NCI-H345 (cell line): ENCODE measurements at regions not wholly inside any gene's neighbourhood (a gene's known extent, or its start where the extent isn't known, plus 50 kb on each side); places are given as distances from the start of the nearest gene placed in this dataset.
A peak's percentile ranks its signal among the peaks of the same experiment; 100 is the strongest.
"Not testable (repeated sequence)": the region's sequence is repeated elsewhere in the genome, so short reads cannot be mapped to it uniquely, and the experiment has no call there.

Experiments used
- DNase-seq: peaks from one replicate; lab custom pipeline; 2025; lab: John Stamatoyannopoulos, UW

DNA sequence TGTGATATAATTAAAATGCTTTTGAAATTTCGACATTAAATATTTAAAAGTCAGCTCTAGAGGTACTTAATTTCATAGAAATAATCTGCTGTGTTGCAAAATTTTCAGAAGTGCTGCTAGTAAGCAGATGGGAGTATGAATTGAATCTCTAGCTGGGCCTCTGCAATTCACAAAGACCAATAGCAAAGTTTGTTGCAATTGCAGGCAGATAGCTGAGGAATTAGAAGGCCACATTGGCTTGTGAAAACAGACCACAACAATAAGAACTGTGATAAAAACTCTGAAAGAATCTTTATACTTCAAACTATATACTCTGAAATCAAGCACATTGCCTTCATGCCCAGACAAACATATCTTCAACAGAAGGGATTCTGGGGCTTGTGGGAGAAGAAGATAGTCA lies 636.3 kb upstream of the SOX9 start:
- no peak for DNase-seq

DNA sequence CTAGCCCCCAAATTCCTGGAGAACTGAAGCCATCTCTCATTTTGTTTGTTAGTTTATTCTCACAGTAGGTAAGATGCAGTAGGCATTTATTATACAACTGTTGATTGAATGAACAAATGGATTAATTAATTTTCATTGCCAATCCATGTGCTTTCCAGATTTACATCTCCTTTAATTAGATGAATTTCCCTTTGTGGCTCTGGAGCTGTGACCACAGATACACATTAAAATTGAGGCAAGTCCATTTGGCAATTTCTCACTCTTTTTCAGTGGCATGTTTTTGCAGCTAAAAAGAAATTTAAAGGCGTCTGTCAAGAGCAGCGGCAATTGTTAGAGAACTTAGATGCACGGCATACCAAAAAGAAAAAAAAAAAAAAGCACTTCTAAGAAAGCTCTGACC lies 635.4 kb upstream of the SOX9 start:
- DNase-seq, result no peak

DNA sequence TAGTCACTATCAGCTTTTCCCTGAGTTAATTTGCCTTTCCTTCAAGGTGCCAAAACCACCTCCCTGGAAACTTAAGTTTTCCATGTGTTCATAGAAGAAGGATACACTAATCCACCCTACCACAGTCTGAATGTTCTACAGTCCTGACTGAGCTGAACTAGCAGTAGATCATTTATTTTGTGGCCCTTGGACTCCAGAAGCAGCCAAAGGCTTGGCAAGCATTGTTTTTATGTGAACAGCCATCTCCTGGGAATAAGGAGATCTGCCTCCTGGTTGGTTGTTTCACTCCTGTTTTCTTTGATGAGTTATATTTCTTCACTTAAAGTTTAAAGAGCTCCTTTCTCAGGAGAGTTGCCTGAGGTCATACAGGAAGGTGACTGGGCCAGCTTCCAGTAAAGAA lies 634.6 kb upstream of the SOX9 start:
- no peak for DNase-seq

DNA sequence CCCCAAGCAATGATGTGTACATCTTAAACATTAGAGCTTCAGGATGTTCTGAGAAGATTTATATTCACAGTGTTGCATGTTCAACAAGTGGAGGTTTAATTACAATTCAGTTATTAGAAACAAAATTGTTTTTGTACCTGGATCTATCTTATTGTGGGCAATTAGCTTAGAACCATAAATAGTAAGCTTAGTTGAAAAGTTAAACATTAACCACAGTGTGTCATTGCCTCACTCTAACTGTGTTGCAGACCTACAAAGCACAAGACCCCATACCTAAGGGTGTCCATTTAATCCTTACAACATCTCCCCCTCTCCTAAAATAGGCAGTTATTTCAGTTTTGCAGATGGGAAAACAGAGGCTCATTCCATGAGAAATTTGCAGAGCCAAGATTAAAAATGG lies 632.0 kb upstream of the SOX9 start:
- no peak for DNase-seq

DNA sequence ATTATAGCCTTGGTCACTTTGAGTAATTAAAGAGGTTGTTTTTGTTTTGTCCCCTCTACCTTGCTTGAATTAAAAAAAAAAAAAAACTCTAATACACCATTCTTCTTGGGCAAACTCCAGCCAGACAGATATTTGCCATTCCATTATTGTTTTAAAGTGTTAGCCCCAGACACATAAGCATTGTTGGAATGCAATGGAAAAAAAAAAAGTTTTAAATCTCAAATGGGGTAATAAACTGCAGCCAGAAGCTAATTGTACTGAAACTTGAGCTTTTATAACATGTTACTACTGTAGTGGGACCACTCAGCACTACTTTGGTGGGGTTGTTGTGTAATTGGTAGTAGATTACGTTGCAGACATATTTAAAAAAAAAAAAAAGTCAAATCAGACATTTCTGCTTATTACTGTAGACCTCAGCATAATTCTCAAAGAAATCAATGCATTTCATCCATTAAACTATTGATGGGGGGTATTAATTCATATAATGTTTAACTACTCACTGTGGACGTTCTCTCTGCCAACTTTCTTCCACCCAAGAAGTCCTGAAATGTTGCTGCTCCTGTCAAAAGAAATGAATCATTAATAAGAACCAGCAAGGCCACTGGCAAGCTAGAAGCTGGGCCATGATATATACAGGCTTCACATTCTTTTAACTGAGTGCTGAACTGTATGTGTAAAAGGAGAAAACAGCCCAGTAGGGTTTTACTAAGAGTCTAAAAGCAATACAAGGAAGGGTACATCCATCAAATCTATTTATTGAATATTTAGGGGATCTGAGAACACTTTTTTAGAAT lies 626.6 kb upstream of the SOX9 start:
- DNase-seq, result no peak

DNA sequence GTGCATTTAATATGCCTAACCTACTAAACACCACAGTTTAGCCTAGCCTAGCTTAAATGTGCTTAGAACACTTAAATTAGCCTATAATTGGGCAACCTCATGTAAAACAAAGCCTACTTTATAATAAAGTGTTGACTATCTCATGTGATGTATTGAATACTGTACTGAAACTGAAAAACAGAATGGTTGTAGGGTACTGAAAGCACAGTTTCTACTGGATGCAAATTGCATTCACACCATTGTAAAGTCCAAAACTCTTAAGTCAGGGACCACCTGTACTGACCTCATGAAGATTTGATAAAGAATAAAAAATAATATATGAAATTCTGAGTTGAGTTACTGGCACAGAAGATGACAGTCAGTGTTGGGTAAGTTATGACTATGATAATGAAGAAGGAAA lies 625.4 kb upstream of the SOX9 start:
- DNase-seq, result no peak

DNA sequence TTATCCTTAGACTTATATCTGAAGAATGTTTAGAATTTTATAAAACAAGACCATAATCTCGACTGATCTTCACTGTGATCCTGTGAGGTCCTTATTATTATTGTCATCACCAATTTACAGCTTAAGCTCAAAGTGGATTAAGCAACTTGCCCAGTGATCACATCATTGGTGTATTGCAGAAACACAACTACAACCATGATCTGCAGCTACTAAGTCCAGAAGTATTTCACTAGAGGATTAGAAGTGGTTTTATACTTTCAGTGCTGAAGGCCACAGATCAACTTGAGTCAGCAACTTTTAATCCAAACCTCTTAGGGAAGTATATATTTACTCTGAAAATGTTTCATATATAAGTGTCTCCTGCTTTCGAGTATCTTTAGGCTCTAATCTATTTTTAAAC lies 624.3 kb upstream of the SOX9 start:
- DNase-seq, result no peak

DNA sequence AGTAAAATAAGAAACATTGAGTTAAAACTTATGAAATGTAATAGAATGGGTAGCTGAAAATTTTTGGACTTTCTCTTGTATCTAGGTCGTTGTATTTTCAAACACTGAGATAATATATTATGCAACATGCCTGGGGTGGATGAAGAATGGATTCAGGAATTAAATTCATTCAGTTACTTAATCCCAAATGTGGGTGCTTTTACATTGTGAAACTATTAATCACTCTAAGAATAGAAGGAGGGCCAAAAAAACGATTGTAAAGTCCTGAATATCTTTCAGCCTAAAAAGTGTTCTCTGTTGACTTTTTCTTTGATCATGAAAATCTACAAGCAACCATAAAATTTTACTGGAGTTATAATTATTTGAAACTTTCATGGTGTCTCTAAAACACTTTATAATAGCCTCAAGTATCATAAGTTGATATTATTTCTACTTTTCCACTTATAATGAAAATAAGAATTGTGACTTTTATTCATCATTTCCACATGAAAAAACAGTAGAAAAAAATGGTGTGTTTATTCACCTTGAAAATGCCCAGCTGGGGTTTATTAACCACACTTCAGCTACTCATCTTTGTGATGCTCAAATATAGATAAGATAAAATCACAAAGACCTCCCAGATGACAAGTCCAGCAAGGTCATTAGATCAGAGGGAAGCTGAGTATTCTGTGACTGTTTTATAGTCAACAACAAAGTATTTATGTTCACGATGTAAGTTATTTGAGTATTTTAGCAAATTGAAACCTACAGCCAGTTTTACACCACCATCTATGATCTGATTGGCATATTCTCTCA lies 619.9 kb upstream of the SOX9 start:
- DNase-seq, result no peak

DNA sequence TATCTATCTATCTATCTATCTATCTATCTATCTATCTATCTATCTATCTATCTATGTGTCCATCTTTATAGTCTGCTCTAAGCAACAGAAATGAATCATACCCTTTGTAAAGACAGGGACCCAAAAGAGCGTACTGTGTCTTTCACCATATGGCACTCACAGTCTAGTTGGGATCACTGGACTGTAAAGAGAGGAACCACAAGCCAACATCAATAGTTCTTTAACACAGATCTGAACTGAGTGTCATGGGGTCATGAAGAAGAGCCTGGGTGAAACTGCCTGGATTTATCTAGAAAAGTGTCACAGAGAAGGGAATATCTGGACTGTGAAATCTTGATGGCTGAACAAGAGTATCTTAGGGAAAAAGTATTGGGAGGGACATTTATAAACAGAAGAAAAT lies 619.1 kb upstream of the SOX9 start:
- DNase-seq, result no peak

DNA sequence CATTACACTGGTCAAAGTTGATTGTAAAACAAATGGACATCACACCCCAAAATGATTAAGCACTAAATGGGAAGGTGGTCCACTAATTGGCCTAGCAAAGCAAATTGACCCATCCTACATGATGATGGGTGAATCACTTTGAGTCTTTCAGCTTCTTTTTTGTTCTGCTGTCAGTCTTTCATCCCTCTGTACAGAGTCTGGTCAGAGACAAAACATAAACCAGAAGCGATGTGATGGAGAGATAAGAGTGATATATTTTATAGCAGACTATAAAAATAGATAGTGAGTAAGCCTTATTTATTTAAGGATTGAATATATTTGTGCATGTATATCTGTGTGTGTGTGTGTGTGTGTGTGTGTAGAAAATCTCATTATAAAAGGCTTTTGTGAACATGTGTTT lies 618.4 kb upstream of the SOX9 start:
- no peak for DNase-seq

DNA sequence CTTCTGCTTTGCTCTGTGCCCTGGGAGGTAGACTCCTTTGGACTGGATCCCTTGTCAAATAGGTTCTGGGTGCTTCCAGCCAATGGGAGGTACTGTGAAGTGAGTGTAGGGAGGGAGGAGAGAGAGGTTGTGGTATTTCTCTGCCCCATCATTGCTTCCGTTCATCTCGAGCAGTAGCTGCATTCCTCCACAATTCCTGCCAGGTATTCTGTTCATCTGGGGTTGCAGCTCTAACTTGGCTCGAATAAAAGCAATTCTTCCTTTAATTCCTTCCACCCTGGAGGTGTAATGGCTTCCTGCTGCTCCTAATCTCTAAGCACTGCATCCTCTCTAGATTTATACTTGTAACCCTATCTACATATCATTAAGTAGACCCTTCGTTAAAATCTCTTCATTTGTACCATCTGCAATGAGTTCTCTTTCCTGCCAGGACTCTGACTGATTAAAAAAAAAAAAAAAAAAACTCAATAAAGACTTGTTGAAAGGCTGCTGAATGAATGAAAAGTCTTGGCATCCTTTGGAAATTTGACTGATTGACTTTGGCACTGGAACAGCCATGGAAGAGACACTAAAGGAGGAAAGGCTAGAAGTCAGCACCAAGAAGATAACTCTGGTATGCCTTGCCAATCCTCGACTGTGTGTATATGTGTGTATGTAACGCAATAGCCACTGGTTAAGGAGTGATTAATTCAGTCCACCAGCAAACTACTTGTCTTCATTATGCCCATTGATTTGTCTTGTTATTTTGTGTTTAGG lies 616.9 kb upstream of the SOX9 start:
- DNase-seq, result no peak

DNA sequence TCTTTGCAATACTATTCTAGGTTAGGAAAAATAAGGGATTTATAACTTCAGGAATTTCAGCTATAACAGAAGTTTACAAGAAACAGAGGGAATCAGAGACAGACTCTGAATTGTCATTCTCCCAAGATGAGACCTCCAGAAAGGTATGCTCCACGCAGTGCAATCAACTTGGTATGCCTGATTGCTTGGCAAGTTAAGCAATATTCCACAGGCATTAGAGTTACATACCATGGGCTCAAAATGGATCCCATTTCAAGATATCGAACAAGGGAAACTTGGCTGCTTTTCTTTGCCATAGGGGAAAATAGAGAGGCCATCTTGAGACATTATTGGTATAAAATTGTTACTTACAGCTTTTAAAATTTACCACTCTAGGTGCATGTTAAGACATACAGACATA lies 615.6 kb upstream of the SOX9 start:
- DNase-seq, result no peak

DNA sequence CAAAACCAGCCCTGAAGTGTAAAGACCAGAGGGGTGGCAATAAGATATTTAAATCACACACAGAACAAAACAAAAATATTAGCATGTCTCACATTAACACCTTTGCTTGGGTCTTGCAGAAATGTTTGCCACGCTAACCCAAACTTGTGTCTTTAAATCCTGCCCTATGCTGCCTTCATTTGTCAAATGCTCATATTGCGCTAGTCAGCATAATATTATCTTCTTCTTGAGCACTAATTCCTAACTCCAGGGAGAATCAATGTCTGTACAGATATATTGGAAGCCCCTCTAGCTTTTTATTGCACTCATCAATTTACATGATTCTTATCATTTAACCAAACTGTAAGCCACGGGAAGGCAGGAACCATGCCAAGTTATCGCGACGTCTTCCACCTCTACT lies 614.8 kb upstream of the SOX9 start:
- no peak for DNase-seq

DNA sequence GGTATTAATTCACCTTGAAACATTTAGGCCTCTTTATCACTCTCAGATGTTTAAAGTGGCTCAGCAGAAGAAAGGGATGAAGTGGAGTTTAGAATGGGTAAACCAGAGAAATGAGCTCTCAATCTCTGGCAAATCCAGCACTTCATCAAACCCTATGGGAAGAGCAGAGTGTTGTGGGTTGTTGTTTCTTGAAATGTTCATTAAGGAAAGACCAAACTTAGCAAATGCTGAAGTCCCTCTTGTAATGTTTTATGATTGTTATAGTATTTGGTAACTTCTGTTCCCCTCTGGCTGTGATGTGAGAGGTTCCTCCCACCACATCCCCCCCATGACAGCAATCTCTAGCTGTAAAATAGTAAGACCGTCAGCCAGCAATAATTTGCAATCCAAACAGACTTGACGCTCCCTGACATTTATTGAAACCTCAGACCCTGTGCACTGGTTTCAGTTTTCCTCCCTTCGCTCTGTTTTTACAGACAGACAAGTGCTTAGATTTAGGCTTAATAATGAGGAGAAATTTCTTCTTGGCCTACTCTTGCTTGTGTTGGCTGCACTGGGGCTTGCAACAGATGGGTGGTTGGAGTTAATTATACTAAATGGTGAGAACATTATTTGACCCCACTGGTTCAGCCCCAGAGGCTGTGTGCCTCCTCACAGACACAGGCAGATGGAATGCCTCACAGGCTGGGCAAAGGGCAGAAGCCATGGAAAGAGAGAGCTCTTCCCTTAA lies 609.4 kb upstream of the SOX9 start:
- no peak for DNase-seq

DNA sequence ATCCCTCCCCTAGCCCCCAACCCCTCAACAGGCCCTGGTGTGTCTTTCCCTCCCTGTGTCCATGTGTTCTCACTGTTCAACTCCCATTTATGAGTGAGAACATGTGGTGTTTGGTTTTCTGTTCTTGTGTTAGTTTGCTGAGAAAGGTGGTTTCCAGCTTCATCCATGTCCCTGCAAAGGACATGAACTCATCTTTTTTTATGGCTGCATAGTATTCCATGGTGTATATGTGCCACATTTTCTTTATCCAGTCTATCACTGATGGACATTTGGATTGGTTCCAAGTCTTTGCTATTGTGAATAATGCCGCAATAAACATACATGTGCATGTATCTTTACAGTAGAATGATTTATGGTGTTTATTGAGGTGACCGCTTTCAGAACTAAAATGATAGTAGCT lies 607.1 kb upstream of the SOX9 start:
- not testable (repeated sequence) for DNase-seq

DNA sequence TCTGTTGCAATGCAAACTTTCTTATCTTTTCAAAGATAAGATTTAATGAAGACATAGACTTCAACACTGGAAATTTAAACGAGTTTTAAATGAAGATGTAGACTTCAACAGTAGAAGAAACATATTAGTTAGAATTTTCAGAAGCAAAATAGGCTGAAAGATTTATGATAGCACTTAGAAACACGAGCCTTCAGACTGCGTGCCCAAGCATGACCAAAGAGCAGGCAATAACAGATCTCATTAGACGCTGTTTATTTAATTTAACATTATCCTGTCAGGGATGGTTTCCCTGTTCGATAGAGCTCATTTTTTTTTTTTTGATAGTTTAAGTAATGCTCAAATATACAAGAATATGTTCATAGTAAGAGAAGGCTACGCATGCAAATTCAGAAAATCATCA lies 604.7 kb upstream of the SOX9 start:
- peak; percentile 51 for DNase-seq

DNA sequence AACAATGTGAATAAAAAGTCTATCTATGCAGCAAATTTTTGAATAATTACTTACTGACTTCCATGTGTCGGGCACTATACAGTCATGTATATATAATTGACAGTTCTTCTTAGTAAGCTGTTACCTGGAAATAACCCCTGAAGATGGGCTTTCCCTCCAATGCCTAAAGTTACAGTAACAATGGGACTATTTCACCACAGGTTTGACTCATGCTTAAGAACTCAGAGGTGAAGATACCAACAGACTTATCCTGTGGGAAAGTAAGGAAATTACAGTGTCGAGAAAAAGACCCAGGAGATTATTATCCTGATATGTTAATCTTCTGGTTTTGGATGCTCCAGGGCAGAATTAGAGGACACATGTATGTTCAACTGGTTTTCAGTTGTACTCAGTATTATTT lies 601.5 kb upstream of the SOX9 start:
- no peak for DNase-seq

DNA sequence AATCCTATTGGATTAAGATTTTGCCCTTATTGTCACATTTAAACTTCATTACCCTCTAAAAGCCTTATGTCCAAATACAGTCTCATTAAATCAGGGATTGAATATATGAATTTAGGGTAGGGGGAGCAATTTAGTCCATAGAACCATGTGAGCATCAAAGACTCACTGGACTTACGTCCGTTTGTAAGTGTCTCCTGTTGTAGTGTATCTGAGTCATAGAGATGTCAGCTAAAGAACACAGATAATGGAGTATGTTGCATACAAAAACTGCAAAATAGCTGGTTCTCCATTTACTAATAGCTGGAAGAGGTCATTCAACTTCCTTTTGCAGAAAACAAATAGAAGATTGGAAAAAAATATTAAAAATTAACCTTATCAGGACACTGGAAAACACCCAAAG lies 599.1 kb upstream of the SOX9 start:
- DNase-seq, result no peak

DNA sequence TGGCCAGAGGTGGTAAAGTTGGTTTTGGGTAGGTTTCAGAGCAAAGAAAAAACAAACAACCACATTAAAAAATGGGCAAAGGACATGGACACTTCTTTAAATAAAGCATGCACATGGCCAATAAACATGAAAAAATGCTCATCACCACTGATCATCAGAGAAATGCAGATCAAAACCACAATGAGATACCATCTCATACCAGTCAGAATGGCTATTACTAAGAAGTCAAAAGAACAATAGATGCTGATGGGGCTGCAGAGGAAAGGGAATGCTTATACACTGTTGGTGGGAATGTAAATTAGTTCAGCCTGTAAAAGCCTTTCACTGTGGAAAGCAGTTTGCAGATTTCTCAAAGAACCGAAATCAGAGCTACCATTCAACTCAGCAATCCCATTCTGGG lies 598.4 kb upstream of the SOX9 start:
- no peak for DNase-seq

DNA sequence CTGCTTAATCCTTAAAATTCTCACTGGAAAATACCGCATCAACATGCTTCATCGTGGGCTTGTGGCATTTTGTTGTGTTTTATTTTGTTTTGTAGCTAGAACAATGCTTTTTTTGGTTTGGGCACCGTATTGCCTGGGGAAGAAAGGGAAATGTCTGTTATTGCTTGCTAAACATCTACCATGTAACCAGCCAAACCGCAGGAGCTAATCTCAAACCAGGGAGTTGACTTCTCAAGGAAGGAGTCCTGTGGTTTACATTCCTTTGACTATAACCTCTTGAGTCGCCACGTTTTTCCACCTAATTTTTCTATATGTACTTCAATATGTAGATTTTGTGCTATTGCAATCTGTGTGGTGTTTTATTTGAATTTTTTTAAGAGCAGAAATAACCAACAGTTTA lies 593.5 kb upstream of the SOX9 start:
- no peak for DNase-seq

DNA sequence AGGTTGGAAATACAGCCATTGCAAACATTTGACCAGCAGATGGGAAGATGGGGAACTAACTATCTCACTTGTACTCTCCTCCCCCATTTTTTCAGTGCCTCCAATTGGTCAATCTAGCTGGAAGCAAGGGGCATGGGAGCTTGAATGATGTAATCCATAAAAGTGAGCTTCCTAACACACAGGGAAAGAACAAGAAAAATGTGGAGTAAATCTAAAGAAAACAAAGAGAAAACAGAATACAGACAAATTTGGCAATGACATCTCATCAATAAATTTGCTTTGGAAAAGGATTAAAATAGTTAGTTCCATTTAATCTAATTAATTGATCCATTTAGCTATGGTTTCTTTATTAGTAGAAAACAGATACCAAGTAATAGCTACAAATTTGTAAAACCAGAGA lies 592.6 kb upstream of the SOX9 start:
- DNase-seq, result no peak

DNA sequence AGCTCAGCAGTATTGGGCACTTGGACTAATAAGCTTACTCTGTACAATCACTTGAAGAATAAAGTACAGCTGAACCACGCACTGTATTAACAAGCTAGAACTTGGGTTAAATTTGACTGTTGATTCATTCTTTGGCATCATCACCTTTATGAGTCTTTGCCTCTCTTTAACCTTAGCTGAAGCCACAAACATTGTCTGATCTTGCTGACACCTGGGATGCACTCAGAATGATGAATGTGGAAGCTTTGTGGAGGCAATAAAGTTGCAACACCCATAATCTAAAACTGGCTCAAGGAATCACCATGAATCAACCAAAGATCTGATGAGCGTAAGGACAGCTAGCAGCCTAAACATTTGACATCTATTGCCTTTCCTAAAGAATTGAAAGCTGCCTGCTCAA lies 590.6 kb upstream of the SOX9 start:
- DNase-seq, result no peak
